Esophagus (tissue), 2 donors: ENCODE measurements at regions not wholly inside any gene's neighbourhood (a gene's known extent, or its start where the extent isn't known, plus 50 kb on each side); places are given as distances from the start of the nearest gene placed in this dataset.

ENCODE experiments used
- H3K27ac ChIP-seq, 2 donors: one replicate each; pipeline ENCODE4 v1.5.1; 2013; ENCODE audit warnings: low read depth in 2 of 2, mild to moderate bottlenecking in 2 of 2, inconsistent platforms in 1 of 2, low read length in 1 of 2, moderate library complexity in 1 of 2
- H3K27me3 ChIP-seq, 2 donors: one replicate each; pipeline ENCODE4 v1.6.1; 2013; ENCODE audit warnings: low read length in 2 of 2, control low read depth in 1 of 2, mild to moderate bottlenecking in 1 of 2; ENCODE audit not compliant: insufficient read depth in 2 of 2, control insufficient read depth in 1 of 2
- H3K36me3 ChIP-seq, 2 donors: one replicate each; pipeline ENCODE4 v1.6.1; 2013; ENCODE audit warnings: low read length in 1 of 2; ENCODE audit not compliant: control insufficient read depth in 2 of 2, insufficient read depth in 2 of 2
- H3K4me1 ChIP-seq, 2 donors: one replicate each; pipeline ENCODE4 v1.6.1; 2013; ENCODE audit warnings: low read length in 1 of 2; ENCODE audit not compliant: control insufficient read depth in 2 of 2, insufficient read depth in 2 of 2
- H3K4me3 ChIP-seq, 2 donors: one replicate each; pipeline ENCODE4 v1.5.1; 2013; ENCODE audit warnings: low read length in 2 of 2, mild to moderate bottlenecking in 2 of 2, low read depth in 1 of 2, moderate library complexity in 1 of 2
- H3K9me3 ChIP-seq, 2 donors: one replicate each; pipeline ENCODE4 v1.6.1; 2013; ENCODE audit warnings: mild to moderate bottlenecking in 2 of 2, low read depth in 1 of 2, low read length in 1 of 2, moderate library complexity in 1 of 2; ENCODE audit not compliant: control insufficient read depth in 2 of 2, insufficient read depth in 1 of 2
- WGBS, 2 donors: extraction: QIAGEN DNeasy Blood & Tissue Kit; methylation state at CpG; one replicate each; pipeline ENCODE4 v1.1.7; 2013; 5-methylcytosine and 5-hydroxymethylcytosine counted together
- donor health status: healthy with polysubstance abuse.
- donor health status: Bipolar disorder and iron deficiency.

DNA sequence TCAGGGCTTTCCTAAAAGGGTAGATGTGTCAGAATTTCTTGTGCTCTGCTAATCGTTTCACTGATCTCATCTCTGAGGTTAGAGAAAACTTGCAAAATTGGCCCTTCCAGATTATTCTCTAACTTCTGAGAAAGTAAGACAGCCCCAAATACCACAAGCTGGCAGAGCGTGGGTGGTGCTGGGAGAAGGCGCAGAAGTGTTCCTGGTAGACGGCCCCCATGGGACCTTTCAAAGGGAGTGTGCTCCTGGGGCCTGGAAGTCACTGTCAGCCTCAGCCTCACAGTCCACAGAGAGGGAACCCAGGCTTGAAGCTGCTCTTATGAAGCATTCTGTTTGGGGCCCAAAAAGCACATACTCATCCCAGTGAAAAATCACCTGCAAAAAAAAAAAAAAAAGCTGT lies 86.5 kb upstream of the PFN2 start:
- H3K4me1 ChIP-seq = no peaks in the 10 kb centered on the region
- H3K27ac ChIP-seq = no peak overlapping the region
- 87 to 90% methylated on average over 4 of the region's 4 CpGs for WGBS, 2 donors
- H3K27me3 ChIP-seq = no peaks in the 10 kb centered on the region
- H3K9me3 ChIP-seq = no peaks in the 10 kb centered on the region
- no peak overlapping the region for H3K4me3 ChIP-seq
- no peaks in the 10 kb centered on the region for H3K36me3 ChIP-seq

- H3K4me3 ChIP-seq = no peak overlapping the region
- no peaks in the 10 kb centered on the region for H3K4me1 ChIP-seq
- H3K27ac ChIP-seq = no peak overlapping the region
- peaks cover 0 to 2% of the 10 kb centered on the region in 2 donors for H3K9me3 ChIP-seq
- no peaks in the 10 kb centered on the region for H3K36me3 ChIP-seq
- whole genome bisulfite sequencing, 2 donors = 84 to 89% methylated on average over 6 of the region's 6 CpGs
- H3K27me3 ChIP-seq = no peaks in the 10 kb centered on the region
Measured at GRCh38 chr3:150055332-150055731, 84.6 kb upstream of the PFN2 start.

GRCh38 chr3:150054635-150055034 lies 83.9 kb upstream of the PFN2 start:
- Histone ChIP-seq H3K9me3 (peaks cover 0 to 2% of the 10 kb centered on the region in 2 donors), H3K27ac (no peak overlapping the region), H3K27me3 (no peaks in the 10 kb centered on the region), H3K4me3 (no peak overlapping the region), H3K36me3 (no peaks in the 10 kb centered on the region), H3K4me1 (no peaks in the 10 kb centered on the region)
- 94 to 96% methylated on average over 2 of the region's 2 CpGs for WGBS, 2 donors

- Histone ChIP-seq H3K4me1 (no peaks in the 10 kb centered on the region), H3K27me3 (no peaks in the 10 kb centered on the region), H3K4me3 (no peak overlapping the region), H3K9me3 (peaks cover 0 to 2% of the 10 kb centered on the region in 2 donors), H3K27ac (no peak overlapping the region), H3K36me3 (no peaks in the 10 kb centered on the region)
- WGBS, 2 donors = 91% methylated on average over 25 of the region's 25 CpGs
Measured at GRCh38 chr3:150050510-150050909, 79.8 kb upstream of the PFN2 start.

DNA sequence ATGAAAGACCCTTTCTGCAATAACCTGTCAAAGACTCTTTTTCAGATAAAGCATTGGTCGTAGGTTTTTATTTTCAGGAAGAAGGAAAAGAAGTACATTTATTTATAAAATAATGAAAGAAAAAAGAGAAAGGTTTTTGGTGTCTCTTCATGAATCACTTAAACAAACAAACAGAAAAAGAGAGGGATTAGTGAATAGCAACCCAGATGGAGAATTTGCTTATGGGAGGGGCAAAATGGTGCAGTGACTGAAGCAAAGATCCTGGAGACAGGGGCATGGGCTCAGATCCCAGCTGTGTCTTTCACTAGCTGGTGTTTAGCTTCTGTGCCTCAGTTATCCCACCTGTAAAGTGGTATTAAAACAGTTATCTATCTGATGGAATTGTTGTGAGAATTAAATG lies 78.6 kb upstream of the PFN2 start:
- no peaks in the 10 kb centered on the region for H3K27me3 ChIP-seq
- no peaks in the 10 kb centered on the region for H3K4me1 ChIP-seq
- H3K9me3 ChIP-seq = peaks cover 0 to 2% of the 10 kb centered on the region in 2 donors
- H3K4me3 ChIP-seq = no peak overlapping the region
- 50 to 72% methylated on average over 1 of the region's 1 CpG for WGBS, 2 donors
- H3K27ac ChIP-seq = no peak overlapping the region
- no peaks in the 10 kb centered on the region for H3K36me3 ChIP-seq

DNA sequence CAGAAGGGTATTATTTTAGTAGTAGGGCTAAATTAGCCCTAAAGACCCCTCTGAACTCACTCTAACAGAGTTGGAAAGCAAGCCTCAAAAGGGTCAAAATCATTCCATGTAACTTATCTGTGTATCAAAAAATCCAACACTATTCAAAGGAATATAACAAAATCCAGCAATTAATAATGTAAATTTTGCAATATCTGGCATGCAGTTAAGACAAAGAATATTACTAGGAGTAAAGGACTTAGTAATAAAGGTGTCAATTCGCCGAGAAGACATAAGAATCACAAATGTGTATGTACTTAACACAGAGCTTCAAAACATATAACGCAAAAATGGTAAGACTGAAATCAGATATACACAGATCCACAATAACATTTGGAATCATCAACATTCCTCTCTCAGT lies 71.2 kb upstream of the PFN2 start:
- WGBS, 2 donors = 92 to 94% methylated on average over 3 of the region's 3 CpGs
- H3K27me3 ChIP-seq = peaks cover 0 to 2% of the 10 kb centered on the region in 2 donors
- no peak overlapping the region for H3K27ac ChIP-seq
- H3K4me1 ChIP-seq = no peaks in the 10 kb centered on the region
- H3K9me3 ChIP-seq = peaks cover 4% of the 10 kb centered on the region in 2 donors
- no peak overlapping the region for H3K4me3 ChIP-seq
- no peaks in the 10 kb centered on the region for H3K36me3 ChIP-seq

DNA sequence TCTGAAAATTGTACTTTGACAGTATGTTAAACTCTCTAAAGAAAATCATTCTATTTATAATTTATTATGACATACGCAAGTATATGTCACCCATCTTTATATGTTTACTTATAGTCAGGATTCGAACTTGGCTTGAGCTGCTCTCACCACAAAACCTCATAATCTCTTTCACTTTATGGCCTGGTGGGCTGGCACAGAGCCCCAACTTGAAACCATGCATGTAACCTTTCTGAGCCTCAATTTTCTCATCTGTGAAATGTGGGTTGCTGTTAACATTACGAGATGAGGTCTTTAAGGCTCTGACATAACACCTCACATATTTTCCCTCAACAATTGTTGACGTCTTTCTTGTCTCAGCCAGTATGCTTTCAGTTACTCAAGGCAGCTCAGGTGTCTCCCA lies 69.4 kb upstream of the PFN2 start:
- Histone ChIP-seq H3K27me3 (peaks cover 0 to 2% of the 10 kb centered on the region in 2 donors), H3K4me1 (no peaks in the 10 kb centered on the region), H3K4me3 (no peak overlapping the region), H3K36me3 (no peaks in the 10 kb centered on the region), H3K27ac (no peak overlapping the region), H3K9me3 (peaks cover 4% of the 10 kb centered on the region in 2 donors)
- WGBS, 2 donors = 73 to 76% methylated on average over 4 of the region's 4 CpGs

DNA sequence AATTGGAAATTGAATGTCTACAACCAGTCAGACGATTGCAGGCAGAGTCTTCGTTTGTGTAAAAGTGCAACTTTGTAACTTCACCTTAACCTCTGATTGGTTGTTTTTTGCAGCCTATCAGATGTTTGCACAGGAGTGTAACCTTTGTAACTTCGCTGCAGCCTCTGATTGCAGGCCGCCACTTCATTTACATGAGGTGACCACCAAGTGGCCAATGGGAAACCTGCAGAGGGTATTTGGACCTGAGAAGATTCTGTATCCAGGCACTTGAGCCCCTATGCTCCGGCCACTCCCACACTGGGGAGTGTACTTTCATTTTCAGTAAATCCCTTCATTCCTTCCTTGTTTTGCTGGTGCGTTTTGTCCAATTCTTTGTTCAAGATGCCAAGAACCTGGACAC lies 68.1 kb upstream of the PFN2 start:
- 75 to 84% methylated on average over 6 of the region's 6 CpGs for WGBS, 2 donors
- no peak overlapping the region for H3K4me3 ChIP-seq
- no peaks in the 10 kb centered on the region for H3K4me1 ChIP-seq
- no peak overlapping the region for H3K27ac ChIP-seq
- peaks cover 0 to 2% of the 10 kb centered on the region in 2 donors for H3K27me3 ChIP-seq
- H3K9me3 ChIP-seq = peaks cover 4% of the 10 kb centered on the region in 2 donors
- no peaks in the 10 kb centered on the region for H3K36me3 ChIP-seq

DNA sequence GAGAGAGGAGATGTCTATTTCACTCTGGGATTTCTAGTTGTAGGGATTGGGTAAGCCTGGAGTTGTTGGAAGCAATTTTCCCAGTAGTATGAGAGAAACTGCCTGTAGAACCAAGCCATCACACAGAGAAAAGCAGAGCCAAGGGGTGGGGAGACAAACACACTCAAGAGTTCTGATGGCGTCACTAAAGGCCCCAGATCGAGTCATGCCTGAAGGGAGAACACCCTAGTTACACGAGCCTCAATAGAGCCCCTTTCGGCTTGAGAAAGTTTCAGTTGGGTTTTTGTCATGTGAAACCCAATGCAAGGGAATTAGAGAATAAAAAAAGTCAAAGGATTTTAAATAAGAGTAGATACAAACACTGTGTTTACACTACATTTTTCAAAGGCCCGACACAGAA lies 66.1 kb upstream of the PFN2 start:
- Histone ChIP-seq H3K36me3 (no peaks in the 10 kb centered on the region), H3K4me3 (no peak overlapping the region), H3K27ac (no peak overlapping the region), H3K27me3 (peaks cover 0 to 2% of the 10 kb centered on the region in 2 donors), H3K4me1 (no peaks in the 10 kb centered on the region), H3K9me3 (peaks cover 2 to 4% of the 10 kb centered on the region in 2 donors)
- 65 to 68% methylated on average over 5 of the region's 5 CpGs for WGBS, 2 donors

DNA sequence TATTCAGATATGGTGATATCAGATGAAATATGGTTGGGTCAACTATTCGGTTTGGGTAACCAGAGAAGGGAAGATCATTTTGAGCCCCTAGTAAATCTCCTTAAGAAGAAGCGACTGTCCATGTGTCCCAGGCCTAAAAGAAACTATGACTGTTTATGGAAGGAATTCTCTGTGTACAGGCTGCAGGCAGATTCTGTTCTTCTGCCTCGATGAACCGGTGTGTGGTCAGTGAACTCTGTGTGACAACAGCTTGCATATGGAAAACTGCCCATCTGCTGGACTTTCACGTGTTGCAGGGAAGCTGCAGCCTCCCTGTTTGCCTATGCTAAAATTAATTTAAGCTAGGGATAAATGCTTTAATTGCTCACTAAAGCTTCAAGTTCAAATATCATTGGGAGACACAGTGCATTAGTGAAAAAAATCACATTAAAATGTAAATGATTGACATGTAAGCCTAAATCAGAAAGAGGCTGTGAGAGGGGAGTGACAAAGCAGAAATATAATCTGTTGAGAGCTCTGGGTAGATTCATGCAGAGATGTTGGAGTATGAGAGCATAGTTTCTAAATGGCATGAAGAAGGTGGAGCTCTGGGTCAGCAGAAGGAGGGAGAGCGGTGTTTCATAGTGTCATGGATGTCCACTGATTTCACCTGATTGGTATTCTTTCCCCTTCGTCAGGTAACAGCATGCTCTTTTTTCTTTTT lies 65.4 kb upstream of the PFN2 start:
- H3K9me3 ChIP-seq = peaks cover 0 to 2% of the 10 kb centered on the region in 2 donors
- H3K36me3 ChIP-seq = no peaks in the 10 kb centered on the region
- no peak overlapping the region for H3K27ac ChIP-seq
- 81% methylated on average over 7 of the region's 7 CpGs for WGBS, 2 donors
- no peaks in the 10 kb centered on the region for H3K4me1 ChIP-seq
- no peaks in the 10 kb centered on the region for H3K27me3 ChIP-seq
- H3K4me3 ChIP-seq = no peak overlapping the region
